HEK293 (cell line): ENCODE measurements at regions not wholly inside any gene's neighbourhood (a gene's known extent, or its start where the extent isn't known, plus 50 kb on each side); places are given as distances from the start of the nearest gene placed in this dataset.
A peak's percentile ranks its signal among the peaks of the same experiment; 100 is the strongest.
"Not testable (repeated sequence)": the region's sequence is repeated elsewhere in the genome, so short reads cannot be mapped to it uniquely, and the experiment has no call there.

Experiments
- CTCF ChIA-PET: fragments of 350-600 bp; formaldehyde crosslinking; extraction: SDS; loops from one replicate; lab custom pipeline; 2021; ENCODE audit warnings: antibody characterized with exemption; lab: Yijun Ruan, JAX
- POLR2A ChIA-PET: fragments of 300-600 bp; formaldehyde crosslinking; extraction: SDS; loops from one replicate; lab custom pipeline; 2020; ENCODE audit warnings: antibody characterized with exemption, inconsistent platforms; lab: Yijun Ruan, JAX
- H3K27ac ChIP-seq: fragments of 200-500 bp; sonication (Bioruptor generic); 2 replicates; pipeline ENCODE4 v1.5.1; 2014; ENCODE audit warnings: low read depth, low read length, control low read depth, inconsistent platforms; ENCODE audit errors: extremely low read depth
- H3K36me3 ChIP-seq, 2 experiments: fragments of 200-500 bp in 1 of 2; sonication (Bioruptor generic) in 1 of 2; 1 replicate in 1 of 2; 2 replicates in 1 of 2; pipeline ENCODE4 v1.5.1; 2014 to 2017; ENCODE audit warnings: inconsistent platforms in 2 of 2, low read length in 2 of 2; ENCODE audit not compliant: control insufficient read depth in 2 of 2, insufficient read depth in 1 of 2
- H3K4me1 ChIP-seq: fragments of 200-500 bp; sonication (Bioruptor generic); 2 replicates; pipeline ENCODE4 v1.5.1; 2014; ENCODE audit warnings: mild to moderate bottlenecking, low read length, inconsistent platforms; ENCODE audit not compliant: control insufficient read depth, insufficient read depth
- H3K4me3 ChIP-seq: 2 replicates; pipeline ENCODE4 v1.5.1; 2011; ENCODE audit warnings: low read depth, mild to moderate bottlenecking, control low read depth, low read length, moderate library complexity
- H3K9me3 ChIP-seq: fragments of 200-500 bp; sonication (Bioruptor generic); 2 replicates; pipeline ENCODE4 v1.5.1; 2014; ENCODE audit warnings: low read depth, low read length, inconsistent platforms; ENCODE audit not compliant: control insufficient read depth, insufficient read depth
- GLIS1 ChIP-seq: fragments of 450-650 bp; formaldehyde crosslinking; IDR thresholded peaks from 2 replicates; pipeline ENCODE4 v1.5.1; 2016; ENCODE audit warnings: missing biosample characterization, missing genetic modification characterization
- HOXA7 ChIP-seq: sonication (generic); formaldehyde crosslinking; IDR thresholded peaks from 2 replicates; pipeline ENCODE4 v1.8.1; 2022; ENCODE audit warnings: missing genetic modification reagents, borderline replicate concordance
- KLF16 ChIP-seq: fragments of 450-650 bp; formaldehyde crosslinking; IDR thresholded peaks from 2 replicates; pipeline ENCODE4 v1.5.1; 2017; ENCODE audit warnings: missing biosample characterization, missing genetic modification characterization
- SCRT2 ChIP-seq: fragments of 450-650 bp; formaldehyde crosslinking; IDR thresholded peaks from 2 replicates; pipeline ENCODE4 v1.5.1; 2016; ENCODE audit warnings: missing biosample characterization, missing genetic modification characterization
- YY1 ChIP-seq: fragments of 450-650 bp; formaldehyde crosslinking; IDR thresholded peaks from 2 replicates; pipeline ENCODE4 v1.5.1; 2018; ENCODE audit warnings: missing biosample characterization, missing genetic modification characterization
- ZBTB20 ChIP-seq: fragments of 450-650 bp; formaldehyde crosslinking; IDR thresholded peaks from 2 replicates; pipeline ENCODE4 v1.5.1; 2016; ENCODE audit warnings: missing biosample characterization, missing genetic modification characterization
- ZNF157 ChIP-seq: fragments of 450-650 bp; formaldehyde crosslinking; IDR thresholded peaks from 2 replicates; pipeline ENCODE4 v1.5.1; 2016; ENCODE audit warnings: missing biosample characterization, missing genetic modification characterization
- ZNF341 ChIP-seq: fragments of 450-650 bp; formaldehyde crosslinking; IDR thresholded peaks from 2 replicates; pipeline ENCODE4; 2016; ENCODE audit warnings: low read depth, missing biosample characterization, missing genetic modification characterization

DNA sequence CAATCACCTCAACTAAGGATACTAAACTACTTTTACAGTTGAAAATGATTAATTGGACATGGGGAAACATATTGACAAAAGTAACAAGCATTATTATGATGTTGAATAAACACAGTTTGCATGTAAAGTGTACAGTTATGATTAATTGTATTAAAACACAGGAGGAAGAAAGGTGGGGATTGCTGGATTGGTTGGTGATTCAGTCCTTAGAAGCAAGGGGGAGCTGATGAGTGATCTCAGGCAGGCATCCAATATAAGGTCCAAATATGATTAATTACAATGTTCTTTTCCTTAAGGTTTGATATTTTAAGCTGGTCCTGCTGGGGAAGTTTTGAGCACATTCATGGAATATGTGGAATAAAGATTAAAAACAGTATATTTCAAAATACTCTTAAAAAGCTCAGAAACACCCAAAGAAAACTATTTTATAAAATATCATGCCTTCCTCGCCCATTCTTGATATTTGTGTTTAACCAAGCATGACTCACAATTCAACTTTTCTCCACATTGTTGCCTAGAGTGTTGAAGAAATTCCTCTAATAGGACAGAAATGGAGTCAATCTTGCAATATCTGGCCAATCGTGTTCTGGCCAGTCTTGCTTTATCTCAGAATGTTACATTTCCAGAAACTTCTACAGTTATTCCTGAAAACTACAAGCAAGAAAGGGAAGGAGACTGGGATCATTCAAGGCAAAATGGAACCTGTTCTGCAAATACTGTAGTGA lies 268.2 kb downstream of the RPIA start (continued):
- TF ChIP-seq YY1 (tag by site-specific recombination): no peak
- TF ChIP-seq, all 188 proteins: peak for 0

DNA sequence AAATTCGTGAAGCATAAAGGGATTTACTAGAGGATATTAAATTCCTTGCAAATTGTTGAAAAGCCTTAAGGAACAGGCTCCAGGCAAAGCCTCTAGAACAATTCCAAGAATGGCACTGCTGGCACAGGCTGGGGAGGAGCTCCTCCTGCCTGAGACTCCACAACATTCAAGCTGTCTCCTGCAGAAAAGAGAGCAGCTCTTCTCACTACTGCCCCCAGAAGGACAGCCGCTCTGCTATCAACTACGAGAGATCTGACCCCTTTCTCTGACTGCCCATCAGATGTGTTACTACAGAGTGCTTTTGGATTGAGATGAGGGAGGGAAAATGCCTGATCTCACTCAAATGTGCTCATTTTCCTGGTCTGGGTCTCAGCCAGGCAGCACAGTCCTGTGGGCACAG lies 269.9 kb downstream of the RPIA start:
- H3K4me3 ChIP-seq, POLR2A ChIA-PET, H3K27ac ChIP-seq, H3K36me3 ChIP-seq, H3K4me1 ChIP-seq, H3K9me3 ChIP-seq: not testable (repeated sequence)
- CTCF ChIA-PET: interaction anchor here (0.6 to 2.6 kb wide), 8 partner anchors 10 to 130 kb away, joined by 3 to 8 read pairs (median 3); no protein-coding TSS in a partner anchor

- no peaks in the 10 kb centered on the region for H3K9me3 ChIP-seq
- no peaks in the 10 kb centered on the region for H3K4me1 ChIP-seq
- POLR2A ChIA-PET: no interaction called here
- H3K36me3 ChIP-seq: no peaks in the 10 kb centered on the region
- H3K4me3 ChIP-seq: no peak overlapping the region
- no peak overlapping the region for H3K27ac ChIP-seq
- TF ChIP-seq HOXA7: no peak
- no peak for TF ChIP-seq ZBTB20
- no peak for TF ChIP-seq ZNF157 (tag by site-specific recombination)
- no peak for TF ChIP-seq KLF16 (tag by site-specific recombination)
- TF ChIP-seq, all 188 proteins: peak for 0
- CTCF ChIA-PET: no interaction called here
Observed at GRCh38 chr2:88967844-88968243, 276.4 kb downstream of the RPIA start.

- H3K36me3 ChIP-seq, H3K4me1 ChIP-seq, H3K9me3 ChIP-seq, H3K4me3 ChIP-seq, POLR2A ChIA-PET, H3K27ac ChIP-seq, CTCF ChIA-PET: not testable (repeated sequence)
Observed at GRCh38 chr2:88978011-88978410, 286.5 kb downstream of the RPIA start.

- H3K36me3 ChIP-seq, H3K27ac ChIP-seq, POLR2A ChIA-PET, H3K4me3 ChIP-seq, H3K4me1 ChIP-seq, H3K9me3 ChIP-seq, CTCF ChIA-PET: not testable (repeated sequence)
- 0 out of 2 replicates have a peak, but pooled peaks have one; percentile 28 for TF ChIP-seq GLIS1
Observed at GRCh38 chr2:88978446-88978845, 287.0 kb downstream of the RPIA start.

- H3K4me1 ChIP-seq, POLR2A ChIA-PET, H3K27ac ChIP-seq, H3K36me3 ChIP-seq, H3K4me3 ChIP-seq, H3K9me3 ChIP-seq, CTCF ChIA-PET: not testable (repeated sequence)
Observed at GRCh38 chr2:88984079-88984478, 292.6 kb downstream of the RPIA start.

DNA sequence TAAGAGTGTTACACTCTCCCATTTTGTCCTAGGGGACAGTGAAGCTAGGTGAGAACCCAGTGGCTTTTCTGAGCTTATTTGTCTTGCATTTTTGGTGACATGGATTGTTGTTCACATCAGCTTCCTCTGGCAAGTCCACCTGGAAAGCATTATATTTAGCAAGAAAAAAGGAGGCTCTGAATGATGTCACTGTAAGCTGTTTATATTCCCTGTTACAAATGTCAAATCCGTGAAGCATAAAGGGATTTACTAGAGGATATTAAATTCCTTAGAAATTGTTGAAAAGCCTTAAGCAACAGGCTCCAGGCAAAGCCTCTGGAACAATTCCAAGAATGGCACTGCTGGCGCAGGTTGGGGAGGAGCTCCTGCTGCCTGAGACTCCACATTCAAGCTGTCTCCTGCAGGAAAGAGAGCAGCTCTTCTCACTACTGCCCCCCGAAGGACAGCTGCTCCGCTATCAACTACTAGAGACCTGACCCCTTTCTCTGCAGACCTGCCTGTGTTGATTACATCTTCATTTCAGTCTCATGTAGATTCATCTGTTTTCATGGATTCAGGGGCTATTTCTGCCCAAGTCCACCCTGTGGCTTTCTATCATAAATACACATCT lies 295.4 kb downstream of the RPIA start:
- POLR2A ChIA-PET, H3K9me3 ChIP-seq, H3K36me3 ChIP-seq, H3K4me1 ChIP-seq, H3K4me3 ChIP-seq, H3K27ac ChIP-seq: not testable (repeated sequence)
- TF ChIP-seq SCRT2 (peak; percentile 46; the same call in 1 of the 2 replicates), ZNF341 (tag by site-specific recombination) (peak; percentile 42)
- CTCF ChIA-PET: interaction anchor here (0.7 kb wide), 1 partner anchor 21 kb away, joined by 4 read pairs; no protein-coding TSS in a partner anchor

GRCh38 chr2:88988617-88989016 lies 297.1 kb downstream of the RPIA start:
- H3K36me3 ChIP-seq, H3K4me1 ChIP-seq, POLR2A ChIA-PET, H3K27ac ChIP-seq, CTCF ChIA-PET, H3K9me3 ChIP-seq, H3K4me3 ChIP-seq: not testable (repeated sequence)

DNA sequence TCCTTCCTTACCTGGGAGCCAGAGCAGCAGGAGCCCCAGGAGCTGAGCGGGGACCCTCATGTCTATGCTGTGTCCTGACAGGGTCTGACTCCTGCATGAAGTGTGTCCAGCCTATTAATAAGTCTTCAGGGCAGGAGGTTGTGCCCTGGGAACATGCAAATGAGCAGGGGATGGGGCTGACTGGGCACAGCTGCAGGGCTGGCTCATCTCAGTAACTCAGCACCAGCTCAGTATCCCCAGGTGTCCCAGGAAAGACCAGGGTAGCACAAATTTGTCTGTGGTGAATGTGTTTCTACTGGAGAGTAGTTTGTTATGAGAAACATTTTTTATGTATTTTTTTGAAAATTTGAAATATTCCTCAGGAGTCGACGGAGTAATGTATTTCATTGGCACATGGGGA lies 301.3 kb downstream of the RPIA start:
- H3K9me3 ChIP-seq, H3K36me3 ChIP-seq, POLR2A ChIA-PET, H3K4me3 ChIP-seq, CTCF ChIA-PET, H3K27ac ChIP-seq, H3K4me1 ChIP-seq: not testable (repeated sequence)

GRCh38 chr2:88994856-88995255 lies 303.4 kb downstream of the RPIA start:
- POLR2A ChIA-PET, H3K9me3 ChIP-seq, H3K27ac ChIP-seq, H3K4me3 ChIP-seq, H3K36me3 ChIP-seq, H3K4me1 ChIP-seq, CTCF ChIA-PET: not testable (repeated sequence)
